ENCODE measurements at regions not wholly inside any gene's neighbourhood (a gene's known extent, or its start where the extent isn't known, plus 50 kb on each side); places are given as distances from the start of the nearest gene placed in this dataset.
A peak's percentile ranks its signal among the peaks of the same experiment; 100 is the strongest.

DNA sequence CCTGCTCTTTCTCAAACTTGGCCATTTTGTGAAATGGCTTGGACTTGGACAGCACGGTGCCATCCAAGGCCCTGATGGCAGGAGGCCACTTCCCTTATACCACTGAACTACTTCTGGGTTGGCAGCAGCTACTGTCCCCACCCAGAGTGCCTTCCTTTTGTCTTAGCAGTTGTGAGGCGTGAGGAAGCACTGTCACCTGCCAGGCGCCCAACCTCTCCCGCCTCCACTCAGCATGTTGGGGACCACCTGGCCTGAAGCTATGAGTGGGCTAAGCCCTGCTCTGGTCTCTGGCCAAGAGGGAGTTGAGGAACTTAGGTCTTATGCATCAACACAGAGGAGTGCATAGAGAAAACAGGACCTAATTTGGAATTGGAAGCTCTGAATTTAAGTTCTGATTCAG is 276.0 kb downstream of the ENC1 start:
- POLR2A ChIA-PET: no interaction called here
- H3K9me3 ChIP-seq: no peaks in the 10 kb centered on the region
- Mint-ChIP-seq H3K4me1 (ENCODE audit: low read depth, unreplicated experiment) (peaks cover 17% of the 10 kb centered on the region), H3K36me3 (ENCODE audit: insufficient read depth, unreplicated experiment) (no peaks in the 10 kb centered on the region), H3K27ac (ENCODE audit: unreplicated experiment) (no peak overlapping the region), H3K27me3 (ENCODE audit: insufficient read depth, unreplicated experiment) (no peaks in the 10 kb centered on the region), H3K9me3 (ENCODE audit: unreplicated experiment) (peaks cover 10% of the 10 kb centered on the region), H3K4me3 (ENCODE audit: unreplicated experiment) (no peak overlapping the region)
- CTCF ChIA-PET: no interaction called here
- no peak for TF ChIP-seq CTCF (IDR thresholded peaks at IDR 0.05; ENCODE audit: insufficient read depth in 1 of 2, low read depth in 1 of 2, low read length in 1 of 2, severe bottlenecking in 1 of 2, unreplicated experiment in 1 of 2)
- H3K27me3 ChIP-seq (replicated peaks; ENCODE audit: control insufficient read depth, insufficient read depth, low read length): no peaks in the 10 kb centered on the region
- peaks cover 13% of the 10 kb centered on the region; the same call in 1 of the 2 replicates for H3K4me1 ChIP-seq
- intact Hi-C loops (cut with micrococcal nuclease; ENCODE audit: unreplicated experiment): no loop called here
- no peak overlapping the region for H3K4me3 ChIP-seq (ENCODE audit: low read depth, low read length)
- H3K36me3 ChIP-seq (ENCODE audit: control insufficient read depth, insufficient read depth, low read length): no peaks in the 10 kb centered on the region
- DNase-seq: no peak
- no TSS peak for BruUV-seq (replicated peaks)

GRCh38 chr5:74363603-74364205 is 276.8 kb downstream of the ENC1 start:
- ChIA-PET CTCF (no interaction called here), POLR2A (no interaction called here)
- Mint-ChIP-seq H3K4me1 (ENCODE audit: low read depth, unreplicated experiment) (peaks cover 17% of the 10 kb centered on the region), H3K36me3 (ENCODE audit: insufficient read depth, unreplicated experiment) (no peaks in the 10 kb centered on the region), H3K4me3 (ENCODE audit: unreplicated experiment) (no peak overlapping the region), H3K27ac (ENCODE audit: unreplicated experiment) (no peak overlapping the region), H3K27me3 (ENCODE audit: insufficient read depth, unreplicated experiment) (no peaks in the 10 kb centered on the region), H3K9me3 (ENCODE audit: unreplicated experiment) (peaks cover 10% of the 10 kb centered on the region)
- Histone ChIP-seq H3K9me3 (no peaks in the 10 kb centered on the region), H3K27me3 (replicated peaks; ENCODE audit: control insufficient read depth, insufficient read depth, low read length) (no peaks in the 10 kb centered on the region), H3K36me3 (ENCODE audit: control insufficient read depth, insufficient read depth, low read length) (no peaks in the 10 kb centered on the region), H3K4me3 (ENCODE audit: low read depth, low read length) (no peak overlapping the region), H3K4me1 (peaks cover 13% of the 10 kb centered on the region; the same call in 1 of the 2 replicates)
- no peak for TF ChIP-seq CTCF (IDR thresholded peaks at IDR 0.05; ENCODE audit: insufficient read depth in 1 of 2, low read depth in 1 of 2, low read length in 1 of 2, severe bottlenecking in 1 of 2, unreplicated experiment in 1 of 2)
- no peak for DNase-seq
- BruUV-seq (replicated peaks): no TSS peak
- intact Hi-C loops (cut with micrococcal nuclease; ENCODE audit: unreplicated experiment): no loop called here

DNA sequence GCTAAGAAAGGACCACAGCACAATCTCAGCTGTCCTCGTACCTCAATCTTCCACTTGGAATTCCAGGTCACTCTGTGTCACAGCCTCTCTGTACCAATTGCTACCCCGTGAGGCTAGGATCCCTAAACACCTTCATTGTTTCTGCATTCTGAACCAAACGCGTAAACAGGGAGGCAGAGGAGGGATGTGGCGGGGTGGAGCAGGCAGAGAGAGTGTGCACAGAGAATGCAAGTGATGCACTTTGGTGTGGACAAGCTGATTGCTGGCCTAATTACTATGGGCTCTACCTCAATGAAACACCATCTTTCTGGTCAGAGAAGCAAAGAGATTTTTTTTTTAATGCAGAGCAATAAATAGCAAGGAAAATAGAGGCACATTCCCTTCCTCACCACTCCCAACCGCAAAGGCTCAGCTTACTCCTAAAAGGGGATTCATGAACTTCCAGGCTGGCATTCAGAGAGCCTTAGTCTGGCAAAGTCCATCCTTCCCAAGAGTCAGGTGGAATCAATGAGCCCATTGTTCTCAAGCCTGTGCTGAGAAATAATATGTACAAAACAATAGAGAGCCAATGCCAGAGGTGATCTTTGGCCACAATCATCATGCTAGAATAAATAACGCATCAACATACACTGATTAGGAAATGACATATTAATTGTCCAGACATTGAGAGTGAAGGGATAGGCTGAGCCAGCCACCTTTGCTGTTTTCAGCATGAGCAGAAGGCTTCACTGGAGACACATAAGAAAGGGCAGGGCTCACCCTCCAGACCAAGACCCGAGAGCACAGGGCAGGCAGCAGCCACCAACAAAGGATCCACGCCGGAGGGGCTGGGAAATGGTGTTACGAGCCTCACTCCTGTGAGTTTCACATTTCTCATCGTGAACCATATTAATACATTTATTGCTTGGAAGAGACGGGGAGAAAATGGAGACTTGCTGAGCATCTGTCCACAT is 278.8 kb downstream of the ENC1 start:
- H3K4me1 Mint-ChIP-seq (ENCODE audit: low read depth, unreplicated experiment): peaks cover 10% of the 10 kb centered on the region
- ChIA-PET POLR2A (interaction anchor here (0.6 kb wide), 1 partner anchor 279 kb away, joined by 3 read pairs; the partner anchor contains the start of gene ENC1), CTCF (no interaction called here)
- intact Hi-C loops (cut with micrococcal nuclease; ENCODE audit: unreplicated experiment): no loop called here
- H3K4me3 Mint-ChIP-seq (ENCODE audit: unreplicated experiment): no peak overlapping the region
- no peak for TF ChIP-seq CTCF (IDR thresholded peaks at IDR 0.05; ENCODE audit: insufficient read depth in 1 of 2, low read depth in 1 of 2, low read length in 1 of 2, severe bottlenecking in 1 of 2, unreplicated experiment in 1 of 2)
- H3K36me3 Mint-ChIP-seq (ENCODE audit: insufficient read depth, unreplicated experiment): no peaks in the 10 kb centered on the region
- peaks cover 13% of the 10 kb centered on the region; the same call in 1 of the 2 replicates for H3K4me1 ChIP-seq
- H3K27me3 Mint-ChIP-seq (ENCODE audit: insufficient read depth, unreplicated experiment): no peaks in the 10 kb centered on the region
- no peaks in the 10 kb centered on the region for H3K27me3 ChIP-seq (replicated peaks; ENCODE audit: control insufficient read depth, insufficient read depth, low read length)
- no peak overlapping the region for H3K27ac Mint-ChIP-seq (ENCODE audit: unreplicated experiment)
- H3K9me3 Mint-ChIP-seq (ENCODE audit: unreplicated experiment): peaks cover 8% of the 10 kb centered on the region
- H3K4me3 ChIP-seq (ENCODE audit: low read depth, low read length): no peak overlapping the region
- H3K9me3 ChIP-seq: no peaks in the 10 kb centered on the region
- no TSS peak for BruUV-seq (replicated peaks)
- H3K36me3 ChIP-seq (ENCODE audit: control insufficient read depth, insufficient read depth, low read length): no peaks in the 10 kb centered on the region
- DNase-seq: peak; percentile 7 to 53
